Heart right ventricle (tissue), 16 donors: ENCODE measurements at regions not wholly inside any gene's neighbourhood (a gene's known extent, or its start where the extent isn't known, plus 50 kb on each side); places are given as distances from the start of the nearest gene placed in this dataset.

Experiments
- ATAC-seq, 8 donors: fragments of 200-7000 bp; cut with Tn5 transposase; one replicate each; pipeline ENCODE4 v1.9.1; 2020; ENCODE audit warnings: mild to moderate bottlenecking in 8 of 8, moderate library complexity in 8 of 8, moderate number of reproducible peaks in 1 of 8
- DNase-seq, 2 donors: peaks; one replicate each; pipeline ENCODE4 v3.0.0-alpha.2; 2020
- H3K27ac ChIP-seq, 10 donors: fragments of 200-600 bp; sonication (generic) in 2 of 10; one replicate each; pipeline versions ENCODE4 v1.5.0 to v1.8.0; 2020 to 2022; ENCODE audit warnings: mild to moderate bottlenecking in 3 of 10
- H3K27me3 ChIP-seq, 7 donors: fragments of 200-600 bp; one replicate each; pipeline ENCODE4 v1.8.0; 2021 to 2022; ENCODE audit warnings: mild to moderate bottlenecking in 2 of 7
- H3K36me3 ChIP-seq, 9 donors: fragments of 200-600 bp; sonication (generic) in 1 of 9; one replicate each; pipeline versions ENCODE4 v1.5.0 to v1.8.0; 2020 to 2022; ENCODE audit warnings: mild to moderate bottlenecking in 2 of 9
- H3K4me1 ChIP-seq, 9 donors: fragments of 200-600 bp; sonication (generic) in 1 of 9; one replicate each; pipeline versions ENCODE4 v1.5.0 to v1.8.0; 2020 to 2022; ENCODE audit warnings: mild to moderate bottlenecking in 4 of 9
- H3K4me3 ChIP-seq, 10 donors: fragments of 200-600 bp; sonication (generic) in 2 of 10; one replicate each; pipeline versions ENCODE4 v1.5.0 to v1.8.0; 2020 to 2022; ENCODE audit warnings: mild to moderate bottlenecking in 7 of 10, moderate library complexity in 2 of 10
- H3K9me3 ChIP-seq, 11 donors: fragments of 200-600 bp in 10 of 11; sonication (generic) in 2 of 11; one replicate each; pipeline versions ENCODE4 v1.5.0 to v1.8.0; 2013 to 2022; ENCODE audit warnings: mild to moderate bottlenecking in 2 of 11, control low read depth in 1 of 11, moderate library complexity in 1 of 11
- CTCF ChIP-seq, 9 donors: fragments of 200-600 bp; sonication (generic) in 2 of 9; IDR thresholded peaks; one replicate each; pipeline versions ENCODE4 v1.5.0 to v1.8.0; 2021 to 2022; ENCODE audit warnings: antibody characterized with exemption in 9 of 9, mild to moderate bottlenecking in 5 of 9, moderate library complexity in 1 of 9
- WGBS, 2 donors: extraction: QIAGEN DNeasy Blood & Tissue Kit; methylation state at CpG; one replicate each; pipeline ENCODE4 v1.1.7; 2013; ENCODE audit warnings: inconsistent platforms in 1 of 2; 5-methylcytosine and 5-hydroxymethylcytosine counted together
- intact Hi-C, 10 donors: fragments of 100-400 bp; cut with DNase I; formaldehyde crosslinking; loops; one replicate each; pipeline versions ENCODE4 v1.11.1 to v1.14.2; 2022
- donor health status: Arrhythmogenic right ventricular cardiomyopathy.
- donor health status: ischemic (EF 13 %, LVEDD 7.1; RV severe dilation, severe dysfunction).
- donor health status: healthy with polysubstance abuse.
- donor health status: DM: no; HTN: yes; CAD: no.
- donor health status: DM: no; HTN: no; CAD: no.
- donor health status: ischemic (EF 25% LVEDD 6.9; RV normal size, moderate dysfunction).
- donor health status: ischemic (EF 25% LVEDD 5.7; RV mildly dilated, moderate dysfunction).
- donor health status: healthy.
- donor health status: DM: yes; HTN: yes; CAD: no.
- donor health status: Ischemic cardiomyopathy.
- donor health status: ischemic (EF 35%, LVEDD 5.7; RV mildly dilated, moderate dysfunction).
- donor health status: nonischemic (EF 11% LVEDD 7.7; RV severe dilation, severe dysfunction).
- donor health status: DM: yes; HTN: yes; CAD: no.
- donor health status: PGD.
- donor health status: ischemic (EF 29% LVEDD 5.4; RV normal size, mild dysfunction).
- donor health status: nonischemic (EF 23%, LVEDD 6.1; RV moderate dilation, normal function).

- H3K4me3 ChIP-seq: no peak overlapping the region
- WGBS, 2 donors: 95 to 99% methylated on average over 4 of the region's 4 CpGs
- H3K36me3 ChIP-seq: no peaks in the 10 kb centered on the region
- H3K4me1 ChIP-seq: no peaks in the 10 kb centered on the region
- H3K27me3 ChIP-seq: peaks cover 0 to 9% (median 0%) of the 10 kb centered on the region in 7 donors
- H3K9me3 ChIP-seq: no peaks in the 10 kb centered on the region
- no peak for TF ChIP-seq CTCF (IDR thresholded peaks at IDR 0.05)
- ATAC-seq (no peak), DNase-seq (no peak)
- intact Hi-C loops: no loop called here
- H3K27ac ChIP-seq: no peak overlapping the region
Observed at GRCh38 chr11:44371706-44372105, 61.8 kb upstream of the ALX4 start.

GRCh38 chr11:44372989-44373388 lies 63.0 kb upstream of the ALX4 start:
- Histone ChIP-seq H3K4me3 (no peak overlapping the region), H3K27me3 (no peaks in the 10 kb centered on the region), H3K27ac (no peak overlapping the region), H3K4me1 (no peaks in the 10 kb centered on the region), H3K9me3 (peaks cover 0 to 10% (median 0%) of the 10 kb centered on the region in 11 donors), H3K36me3 (no peaks in the 10 kb centered on the region)
- DNase-seq: no peak
- intact Hi-C loops: no loop called here
- ATAC-seq: no peak
- 69 to 82% methylated on average over 3 of the region's 3 CpGs for WGBS, 2 donors
- no peak for TF ChIP-seq CTCF (IDR thresholded peaks at IDR 0.05)

- Histone ChIP-seq H3K27ac (no peak overlapping the region), H3K9me3 (peaks cover 0 to 10% (median 0%) of the 10 kb centered on the region in 11 donors), H3K27me3 (no peaks in the 10 kb centered on the region), H3K4me3 (no peak overlapping the region), H3K36me3 (no peaks in the 10 kb centered on the region), H3K4me1 (no peaks in the 10 kb centered on the region)
- DNase-seq (no peak), ATAC-seq (no peak)
- intact Hi-C loops: no loop called here
- TF ChIP-seq CTCF (IDR thresholded peaks at IDR 0.05): no peak
Observed at GRCh38 chr11:44374001-44374400, 64.1 kb upstream of the ALX4 start.

DNA sequence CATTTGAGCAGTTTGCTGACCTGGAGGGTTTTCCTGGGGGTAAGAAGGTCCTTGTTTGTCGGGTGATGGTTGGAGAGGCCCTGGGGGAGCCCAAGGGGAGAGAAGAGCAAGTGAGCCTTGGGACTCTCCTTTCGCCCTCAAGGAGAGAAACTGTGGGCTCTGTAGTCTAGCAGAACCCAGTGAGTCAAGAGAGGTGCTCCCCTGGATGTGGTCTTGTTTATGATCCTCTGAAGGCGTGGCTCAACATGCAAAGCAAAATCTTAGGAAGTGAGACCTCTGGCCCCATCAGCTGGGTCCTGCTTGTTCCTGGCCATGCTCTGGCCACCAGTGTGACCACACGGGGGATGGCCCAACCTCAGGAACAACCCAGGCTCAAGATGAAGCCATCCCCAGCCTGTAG lies 66.5 kb upstream of the ALX4 start:
- Histone ChIP-seq H3K27ac (no peak overlapping the region), H3K4me1 (no peaks in the 10 kb centered on the region), H3K9me3 (peaks cover 0 to 10% (median 0%) of the 10 kb centered on the region in 11 donors), H3K27me3 (peaks cover 0 to 15% (median 4%) of the 10 kb centered on the region in 7 donors), H3K4me3 (no peak overlapping the region), H3K36me3 (no peaks in the 10 kb centered on the region)
- ATAC-seq (no peak), DNase-seq (no peak)
- TF ChIP-seq CTCF (IDR thresholded peaks at IDR 0.05): no peak
- intact Hi-C loops: no loop called here
- WGBS, 2 donors: 91 to 96% methylated on average over 4 of the region's 4 CpGs

- no peak overlapping the region for H3K4me3 ChIP-seq
- DNase-seq: no peak
- H3K4me1 ChIP-seq: no peaks in the 10 kb centered on the region
- 70 to 78% methylated on average over 2 of the region's 2 CpGs for WGBS, 2 donors
- no peaks in the 10 kb centered on the region for H3K36me3 ChIP-seq
- peaks cover 0 to 10% (median 0%) of the 10 kb centered on the region in 11 donors for H3K9me3 ChIP-seq
- H3K27me3 ChIP-seq: peaks cover 0 to 20% (median 5%) of the 10 kb centered on the region in 7 donors
- ATAC-seq: no peak
- no peak overlapping the region for H3K27ac ChIP-seq
- TF ChIP-seq CTCF (IDR thresholded peaks at IDR 0.05): no peak
- intact Hi-C loops: no loop called here
Observed at GRCh38 chr11:44377121-44377520, 67.2 kb upstream of the ALX4 start.
